ENCODE measurements at regions not wholly inside any gene's neighbourhood (a gene's known extent, or its start where the extent isn't known, plus 50 kb on each side); places are given as distances from the start of the nearest gene placed in this dataset.

DNA sequence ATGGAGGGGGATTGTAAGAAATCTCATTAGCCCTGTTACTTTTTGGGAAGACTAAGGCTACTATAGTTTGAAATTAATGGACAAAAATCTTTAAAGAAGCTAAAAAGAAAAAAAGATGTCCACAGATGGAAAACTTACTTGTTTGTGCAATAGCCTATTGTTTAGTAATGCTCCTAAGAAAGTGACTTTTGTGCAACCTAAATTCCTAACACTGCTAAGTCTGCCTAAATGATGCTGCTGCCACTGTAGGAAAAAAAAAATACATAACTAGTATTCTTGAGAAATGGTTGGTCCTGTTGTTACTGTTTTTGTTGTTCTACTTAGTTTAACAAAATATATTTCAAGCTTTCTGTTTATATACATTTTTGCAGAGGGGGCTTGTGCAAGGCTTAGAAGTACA lies 108.2 kb upstream of the NR3C1 start:
- no peak for DNase-seq (ENCODE audit: low read depth)
- no peak overlapping the region for H3K4me3 ChIP-seq (ENCODE audit: low read depth, low read length)
- TF ChIP-seq, protein P1, sequence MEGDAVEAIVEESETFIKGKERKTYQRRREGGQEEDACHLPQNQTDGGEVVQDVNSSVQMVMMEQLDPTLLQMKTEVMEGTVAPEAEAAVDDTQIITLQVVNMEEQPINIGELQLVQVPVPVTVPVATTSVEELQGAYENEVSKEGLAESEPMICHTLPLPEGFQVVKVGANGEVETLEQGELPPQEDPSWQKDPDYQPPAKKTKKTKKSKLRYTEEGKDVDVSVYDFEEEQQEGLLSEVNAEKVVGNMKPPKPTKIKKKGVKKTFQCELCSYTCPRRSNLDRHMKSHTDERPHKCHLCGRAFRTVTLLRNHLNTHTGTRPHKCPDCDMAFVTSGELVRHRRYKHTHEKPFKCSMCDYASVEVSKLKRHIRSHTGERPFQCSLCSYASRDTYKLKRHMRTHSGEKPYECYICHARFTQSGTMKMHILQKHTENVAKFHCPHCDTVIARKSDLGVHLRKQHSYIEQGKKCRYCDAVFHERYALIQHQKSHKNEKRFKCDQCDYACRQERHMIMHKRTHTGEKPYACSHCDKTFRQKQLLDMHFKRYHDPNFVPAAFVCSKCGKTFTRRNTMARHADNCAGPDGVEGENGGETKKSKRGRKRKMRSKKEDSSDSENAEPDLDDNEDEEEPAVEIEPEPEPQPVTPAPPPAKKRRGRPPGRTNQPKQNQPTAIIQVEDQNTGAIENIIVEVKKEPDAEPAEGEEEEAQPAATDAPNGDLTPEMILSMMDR (IDR thresholded peaks at IDR 0.05; ENCODE audit: low read depth, low read length, missing control alignments), result no peak

DNA sequence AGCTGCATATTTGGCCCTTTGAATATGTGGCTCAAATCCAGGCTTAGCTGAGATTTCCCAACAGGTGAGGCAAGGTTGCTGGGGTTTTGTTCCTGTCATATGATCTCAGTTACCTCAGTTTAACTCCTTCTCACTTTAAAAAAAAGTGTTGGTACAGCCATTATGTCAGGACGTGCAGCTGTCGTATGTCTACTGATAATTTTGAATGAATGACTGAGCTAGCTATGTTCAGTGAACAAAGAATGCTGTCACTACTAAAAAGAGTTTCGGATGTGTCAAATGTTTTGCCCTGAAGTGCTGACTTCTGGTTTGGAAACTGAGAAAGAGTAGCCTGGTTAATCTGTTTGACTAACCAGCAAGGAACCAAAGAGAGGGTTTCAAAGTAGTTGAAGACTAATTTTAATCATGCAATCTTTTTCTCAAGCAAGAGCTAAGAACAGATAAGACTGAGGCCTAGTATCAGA lies 106.3 kb upstream of the NR3C1 start:
- TF ChIP-seq, protein P1 (IDR thresholded peaks at IDR 0.05; ENCODE audit: low read depth, low read length, missing control alignments), result no peak
- DNase-seq (ENCODE audit: low read depth), result peak; percentile 74
- H3K4me3 ChIP-seq (ENCODE audit: low read depth, low read length), result no peak overlapping the region

DNA sequence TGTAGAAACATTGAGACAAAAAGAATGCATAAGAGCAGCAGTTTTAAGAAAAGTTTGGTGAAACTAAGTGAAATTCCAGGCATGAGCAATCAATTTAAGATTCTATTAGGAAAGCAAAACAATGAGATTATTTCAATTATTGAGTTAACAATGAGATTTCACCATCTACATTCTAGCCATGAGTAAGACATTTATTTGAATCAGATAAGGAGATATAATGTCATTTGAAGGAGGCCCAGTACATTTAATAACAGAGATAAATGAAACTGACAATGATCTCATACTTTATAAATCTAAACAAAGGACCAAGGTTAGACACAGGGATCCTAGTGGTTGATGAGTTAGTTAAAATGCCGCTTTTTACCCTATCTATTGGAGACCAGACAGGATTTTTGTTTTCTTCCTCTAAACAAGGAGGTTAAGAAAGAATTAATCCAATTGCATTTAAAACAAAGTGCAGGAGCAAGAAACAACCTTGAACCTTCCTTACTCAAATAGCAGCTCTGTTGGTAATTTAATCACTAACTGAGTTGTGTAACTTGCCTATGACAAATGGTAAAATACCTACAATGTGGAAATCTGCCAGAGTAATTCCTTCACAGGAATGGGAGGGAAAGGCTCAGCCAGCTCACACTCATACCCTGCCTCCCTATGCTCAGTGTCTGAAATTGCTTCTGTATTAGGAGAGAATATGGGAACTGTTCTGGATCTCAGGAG lies 103.5 kb upstream of the NR3C1 start:
- no peak overlapping the region for H3K4me3 ChIP-seq (ENCODE audit: low read depth, low read length)
- TF ChIP-seq, protein P1 (IDR thresholded peaks at IDR 0.05; ENCODE audit: low read depth, low read length, missing control alignments), result no peak
- no peak for DNase-seq (ENCODE audit: low read depth)

DNA sequence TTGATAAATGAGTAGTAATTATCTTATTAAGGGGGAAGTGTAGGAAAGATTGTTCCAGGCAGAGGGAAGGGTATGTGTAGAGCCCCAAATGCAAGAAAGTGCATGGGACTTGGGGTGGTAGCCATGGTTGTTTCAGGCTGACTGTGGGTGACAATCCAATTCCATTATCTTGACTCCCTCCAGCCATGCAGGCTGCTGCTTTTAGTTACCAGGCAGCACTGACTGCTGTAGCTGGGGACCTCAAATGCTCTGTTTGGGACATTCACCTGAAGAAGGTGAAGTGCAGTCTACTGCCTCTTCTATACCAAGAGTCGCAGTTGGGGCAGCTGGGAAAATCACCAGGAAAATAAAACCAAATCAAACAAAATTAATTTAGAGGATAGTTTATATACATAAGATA lies 102.4 kb upstream of the NR3C1 start:
- no peak overlapping the region for H3K4me3 ChIP-seq (ENCODE audit: low read depth, low read length)
- TF ChIP-seq, protein P1 (IDR thresholded peaks at IDR 0.05; ENCODE audit: low read depth, low read length, missing control alignments), result no peak
- DNase-seq (ENCODE audit: low read depth), result no peak

DNA sequence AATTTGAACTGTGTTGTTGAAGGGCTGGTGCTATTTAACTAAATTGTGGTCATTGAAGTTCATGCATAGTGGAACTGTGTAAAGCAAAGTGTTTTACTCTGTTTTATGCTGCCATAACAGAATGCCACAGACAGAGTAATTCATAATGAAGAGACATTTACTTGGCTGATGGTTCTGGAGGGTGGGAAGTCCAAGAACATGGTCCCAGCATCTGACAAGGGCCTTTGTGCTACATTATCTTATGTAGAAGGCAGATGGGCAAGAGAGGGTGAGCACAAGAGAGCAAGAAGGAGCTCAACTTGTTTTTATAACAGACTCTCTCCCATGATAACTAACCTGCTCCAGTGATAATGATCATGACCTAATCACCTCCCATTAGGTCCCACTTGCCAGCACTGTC lies 101.9 kb upstream of the NR3C1 start:
- H3K4me3 ChIP-seq (ENCODE audit: low read depth, low read length), result no peak overlapping the region
- TF ChIP-seq, protein P1 (IDR thresholded peaks at IDR 0.05; ENCODE audit: low read depth, low read length, missing control alignments), result no peak
- DNase-seq (ENCODE audit: low read depth), result no peak

DNA sequence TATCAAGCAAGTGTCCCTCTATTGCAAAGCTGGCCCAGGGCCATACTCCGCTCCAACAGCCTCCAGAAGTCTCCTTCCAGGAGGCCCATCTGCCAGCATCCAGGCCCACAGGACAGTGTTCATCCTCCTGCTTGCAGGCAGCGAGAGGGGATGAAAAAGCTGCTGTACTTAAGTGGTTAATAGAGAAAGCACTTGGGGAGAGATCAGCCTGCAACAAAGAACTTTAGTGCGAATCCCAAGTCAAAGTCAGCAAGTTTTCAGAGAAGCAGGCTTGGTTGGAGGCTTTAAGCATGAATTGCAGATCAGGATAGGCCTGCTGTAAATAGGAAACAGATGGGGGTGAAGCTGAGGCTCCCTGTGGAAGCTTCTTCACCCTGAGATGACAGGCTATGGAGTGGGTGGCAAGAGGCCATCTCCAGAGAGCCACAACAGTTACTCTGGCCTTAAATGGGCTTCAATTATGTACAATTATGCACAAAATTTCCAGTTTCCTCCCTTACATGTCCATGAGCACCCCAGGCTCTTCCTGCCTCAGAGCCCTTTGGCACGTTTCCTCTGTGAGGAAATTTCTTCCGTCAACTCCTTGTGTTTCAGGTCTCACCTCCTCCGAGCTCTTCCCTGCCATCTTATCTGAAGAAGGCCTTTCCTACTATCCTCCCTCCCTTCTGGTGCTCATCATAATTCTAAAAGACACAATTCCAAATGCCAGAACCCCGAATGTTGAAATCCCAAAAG lies 98.0 kb upstream of the NR3C1 start:
- no peak for DNase-seq (ENCODE audit: low read depth)
- no peak overlapping the region for H3K4me3 ChIP-seq (ENCODE audit: low read depth, low read length)
- TF ChIP-seq, protein P1 (IDR thresholded peaks at IDR 0.05; ENCODE audit: low read depth, low read length, missing control alignments), result no peak

Data from GM12864 (cell line).